ENCODE measurements at regions not wholly inside any gene's neighbourhood (a gene's known extent, or its start where the extent isn't known, plus 50 kb on each side); places are given as distances from the start of the nearest gene placed in this dataset.

DNA sequence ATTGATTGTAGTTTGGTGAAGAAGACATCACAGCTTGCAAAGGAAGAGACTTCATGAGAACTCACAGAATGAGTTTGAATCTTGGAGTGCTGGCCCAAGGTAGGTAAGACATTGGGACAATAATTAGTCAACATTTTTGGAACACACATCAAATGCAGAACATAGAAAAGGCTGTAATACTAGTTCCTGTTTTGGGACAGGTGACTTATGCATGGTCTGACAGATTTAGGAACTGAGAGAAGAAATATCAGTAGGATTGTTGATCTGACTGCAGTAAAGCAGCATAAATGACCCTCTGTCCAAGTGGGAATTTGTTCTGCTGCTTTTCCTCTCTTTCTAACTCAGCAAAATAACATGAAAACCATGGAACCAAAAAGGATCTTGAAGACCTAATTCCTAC lies 102.3 kb upstream of the MAP3K7 start:
- intact Hi-C loops (cut with micrococcal nuclease), result no loop called here
- no peak overlapping the region for H3K4me2 ChIP-seq (replicated peaks; ENCODE audit: extremely low read depth, low read length, poor library complexity, severe bottlenecking)
- Mint-ChIP-seq H3K36me3 (no peaks in the 10 kb centered on the region), H3K27ac (no peak overlapping the region), H3K4me1 (no peaks in the 10 kb centered on the region), H3K27me3 (ENCODE audit: low read depth in 3 of 3) (no peaks in the 10 kb centered on the region), H3K4me3 (no peak overlapping the region), H3K9me3 (peaks cover 0 to 2% (median 0%) of the 10 kb centered on the region in 7 donors)
- TF ChIP-seq, protein P1, sequence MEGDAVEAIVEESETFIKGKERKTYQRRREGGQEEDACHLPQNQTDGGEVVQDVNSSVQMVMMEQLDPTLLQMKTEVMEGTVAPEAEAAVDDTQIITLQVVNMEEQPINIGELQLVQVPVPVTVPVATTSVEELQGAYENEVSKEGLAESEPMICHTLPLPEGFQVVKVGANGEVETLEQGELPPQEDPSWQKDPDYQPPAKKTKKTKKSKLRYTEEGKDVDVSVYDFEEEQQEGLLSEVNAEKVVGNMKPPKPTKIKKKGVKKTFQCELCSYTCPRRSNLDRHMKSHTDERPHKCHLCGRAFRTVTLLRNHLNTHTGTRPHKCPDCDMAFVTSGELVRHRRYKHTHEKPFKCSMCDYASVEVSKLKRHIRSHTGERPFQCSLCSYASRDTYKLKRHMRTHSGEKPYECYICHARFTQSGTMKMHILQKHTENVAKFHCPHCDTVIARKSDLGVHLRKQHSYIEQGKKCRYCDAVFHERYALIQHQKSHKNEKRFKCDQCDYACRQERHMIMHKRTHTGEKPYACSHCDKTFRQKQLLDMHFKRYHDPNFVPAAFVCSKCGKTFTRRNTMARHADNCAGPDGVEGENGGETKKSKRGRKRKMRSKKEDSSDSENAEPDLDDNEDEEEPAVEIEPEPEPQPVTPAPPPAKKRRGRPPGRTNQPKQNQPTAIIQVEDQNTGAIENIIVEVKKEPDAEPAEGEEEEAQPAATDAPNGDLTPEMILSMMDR (IDR thresholded peaks at IDR 0.05), result no peak
- H3K9ac ChIP-seq (ENCODE audit: insufficient read depth, low read length, poor library complexity, severe bottlenecking), result no peak overlapping the region
- H3K79me2 ChIP-seq (ENCODE audit: insufficient read depth, low read length), result no peaks in the 10 kb centered on the region
- no peak for DNase-seq
- H3K4me1 ChIP-seq (ENCODE audit: control insufficient read depth in 1 of 2, insufficient read depth in 2 of 2, low read length in 2 of 2), result no peaks in the 10 kb centered on the region
- H3K9me3 ChIP-seq (replicated peaks in 1 of 2; ENCODE audit: control insufficient read depth in 1 of 2, insufficient read depth in 1 of 2, low read length in 2 of 2), result no peaks in the 10 kb centered on the region
- H3K27me3 ChIP-seq (ENCODE audit: control insufficient read depth in 2 of 2, insufficient read depth in 2 of 2, low read length in 2 of 2), result no peaks in the 10 kb centered on the region
- no peak overlapping the region for H2AFZ ChIP-seq (ENCODE audit: insufficient read depth, low read depth, low read length, poor library complexity, severe bottlenecking)
- H3K36me3 ChIP-seq (replicated peaks in 1 of 2; ENCODE audit: control insufficient read depth in 1 of 2, insufficient read depth in 2 of 2, low read length in 2 of 2), result no peaks in the 10 kb centered on the region
- no peak overlapping the region for H3K27ac ChIP-seq (ENCODE audit: low read depth in 1 of 2, low read length in 2 of 2)
- no peak overlapping the region for H3K4me3 ChIP-seq (replicated peaks in 1 of 3; ENCODE audit: low read depth in 2 of 3, low read length in 3 of 3)
- no peaks in the 10 kb centered on the region for H4K20me1 ChIP-seq (ENCODE audit: insufficient read depth, low read length)

DNA sequence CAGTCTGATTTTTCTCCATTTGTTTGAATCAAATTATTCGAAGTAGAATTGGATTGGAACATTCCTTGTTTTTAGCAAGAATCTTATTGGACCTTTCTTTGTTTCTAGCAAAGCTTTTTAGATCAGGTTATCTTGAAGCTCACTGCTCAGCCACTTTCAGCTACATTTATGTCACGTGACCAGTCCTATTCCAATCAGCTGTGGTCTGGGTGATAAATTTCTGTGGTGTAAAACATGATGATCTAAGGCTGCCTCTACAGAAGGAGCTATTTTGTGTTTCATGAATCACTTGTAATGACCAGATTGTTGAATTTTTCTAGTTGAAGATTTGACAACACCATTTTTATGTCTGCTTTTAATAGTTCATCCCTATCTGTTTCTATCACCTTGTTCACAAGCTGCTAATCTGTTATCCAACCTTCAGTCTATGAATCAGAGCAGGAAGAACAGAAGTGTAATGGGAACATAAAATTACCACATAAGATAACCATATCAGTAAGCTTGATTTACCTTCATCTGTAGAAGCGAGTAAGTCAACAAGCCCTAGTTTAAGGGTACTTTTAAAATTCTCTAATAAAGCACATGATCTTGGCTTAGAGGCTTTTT lies 101.0 kb upstream of the MAP3K7 start:
- no peak overlapping the region for H3K27ac Mint-ChIP-seq

More for the DNA sequence above, 101.0 kb upstream of the MAP3K7 start:
- H3K27me3 Mint-ChIP-seq (ENCODE audit: low read depth in 3 of 3), result no peaks in the 10 kb centered on the region
- Histone ChIP-seq H3K4me2 (replicated peaks; ENCODE audit: extremely low read depth, low read length, poor library complexity, severe bottlenecking) (no peak overlapping the region), H3K27ac (ENCODE audit: low read depth in 1 of 2, low read length in 2 of 2) (no peak overlapping the region), H4K20me1 (ENCODE audit: insufficient read depth, low read length) (no peaks in the 10 kb centered on the region), H3K27me3 (ENCODE audit: control insufficient read depth in 2 of 2, insufficient read depth in 2 of 2, low read length in 2 of 2) (no peaks in the 10 kb centered on the region), H2AFZ (ENCODE audit: insufficient read depth, low read depth, low read length, poor library complexity, severe bottlenecking) (no peak overlapping the region), H3K9me3 (replicated peaks in 1 of 2; ENCODE audit: control insufficient read depth in 1 of 2, insufficient read depth in 1 of 2, low read length in 2 of 2) (no peaks in the 10 kb centered on the region), H3K36me3 (replicated peaks in 1 of 2; ENCODE audit: control insufficient read depth in 1 of 2, insufficient read depth in 2 of 2, low read length in 2 of 2) (no peaks in the 10 kb centered on the region), H3K79me2 (ENCODE audit: insufficient read depth, low read length) (no peaks in the 10 kb centered on the region), H3K9ac (ENCODE audit: insufficient read depth, low read length, poor library complexity, severe bottlenecking) (no peak overlapping the region), H3K4me3 (replicated peaks in 1 of 3; ENCODE audit: low read depth in 2 of 3, low read length in 3 of 3) (no peak overlapping the region), H3K4me1 (ENCODE audit: control insufficient read depth in 1 of 2, insufficient read depth in 2 of 2, low read length in 2 of 2) (no peaks in the 10 kb centered on the region)
- no peak for DNase-seq
- peaks cover 0 to 2% (median 0%) of the 10 kb centered on the region in 7 donors for H3K9me3 Mint-ChIP-seq
- H3K4me1 Mint-ChIP-seq, result no peaks in the 10 kb centered on the region
- H3K4me3 Mint-ChIP-seq, result no peak overlapping the region
- WGBS (ENCODE audit: insufficient coverage), result no CpG with 5 or more reads among the region's 3 CpGs
- TF ChIP-seq, protein P1 (IDR thresholded peaks at IDR 0.05), result no peak
- intact Hi-C loops (cut with micrococcal nuclease), result no loop called here
- no peaks in the 10 kb centered on the region for H3K36me3 Mint-ChIP-seq
